GM21360 (cell line): ENCODE measurements at regions not wholly inside any gene's neighbourhood (a gene's known extent, or its start where the extent isn't known, plus 50 kb on each side); places are given as distances from the start of the nearest gene placed in this dataset.
"Not testable (repeated sequence)": the region's sequence is repeated elsewhere in the genome, so short reads cannot be mapped to it uniquely, and the experiment has no call there.

Experiments
- ATAC-seq: cut with Tn5 transposase; IDR thresholded peaks from one replicate; pipeline ENCODE4 v1.9.1; 2021; ENCODE audit warnings: mild to moderate bottlenecking, moderate library complexity; ENCODE audit not compliant: unreplicated experiment

- no peak for ATAC-seq
These were observed 113.5 kb upstream of the IGLL5 start for GRCh38 chr22:22773979-22774604.

GRCh38 chr22:22774762-22775161 is 112.9 kb upstream of the IGLL5 start:
- ATAC-seq = not testable (repeated sequence)

DNA sequence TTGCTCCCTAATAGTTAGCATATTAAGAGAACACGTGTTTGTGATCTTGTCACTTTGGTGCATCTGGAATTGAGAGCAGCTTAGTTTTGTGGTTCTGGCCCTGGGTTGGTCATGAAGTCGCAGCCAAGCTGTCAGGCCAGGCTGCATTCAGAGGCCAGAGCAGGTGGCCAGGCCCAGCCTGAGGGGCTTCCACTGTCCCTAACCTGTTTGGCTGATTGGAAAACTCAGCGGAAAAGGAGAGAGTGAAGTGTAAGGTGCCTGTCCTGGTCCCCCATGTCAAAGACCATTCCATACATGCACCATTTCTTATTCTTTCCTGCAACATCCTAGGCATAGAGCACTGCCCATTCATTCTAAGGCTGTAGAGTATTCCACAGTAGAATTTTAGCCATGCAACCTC is 111.5 kb upstream of the IGLL5 start:
- ATAC-seq = no peak

DNA sequence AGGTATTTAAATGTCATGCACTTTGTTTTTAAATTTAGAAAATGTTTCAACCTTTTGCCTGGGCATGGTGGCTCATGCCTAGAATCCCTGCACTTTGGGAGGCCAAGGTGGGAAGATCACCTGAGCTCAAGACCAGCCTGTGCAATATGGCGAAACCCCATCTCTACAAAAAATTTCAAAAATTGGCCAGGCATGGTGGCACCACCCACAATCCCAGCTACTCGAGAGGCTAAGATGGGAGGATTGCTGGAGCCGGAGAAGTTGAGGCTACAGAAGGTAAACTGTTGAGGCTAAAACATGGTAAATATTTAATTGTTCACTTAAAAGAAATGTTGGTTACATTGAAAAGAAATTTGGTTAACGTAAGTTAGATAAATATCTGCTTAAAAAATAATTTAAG is 108.4 kb upstream of the IGLL5 start:
- no peak for ATAC-seq

- no peak for ATAC-seq
These were observed 104.0 kb upstream of the IGLL5 start for GRCh38 chr22:22783575-22783974.

GRCh38 chr22:22784249-22785039 is 103.2 kb upstream of the IGLL5 start:
- no peak for ATAC-seq

GRCh38 chr22:22785316-22786065 is 102.1 kb upstream of the IGLL5 start:
- ATAC-seq = no peak

DNA sequence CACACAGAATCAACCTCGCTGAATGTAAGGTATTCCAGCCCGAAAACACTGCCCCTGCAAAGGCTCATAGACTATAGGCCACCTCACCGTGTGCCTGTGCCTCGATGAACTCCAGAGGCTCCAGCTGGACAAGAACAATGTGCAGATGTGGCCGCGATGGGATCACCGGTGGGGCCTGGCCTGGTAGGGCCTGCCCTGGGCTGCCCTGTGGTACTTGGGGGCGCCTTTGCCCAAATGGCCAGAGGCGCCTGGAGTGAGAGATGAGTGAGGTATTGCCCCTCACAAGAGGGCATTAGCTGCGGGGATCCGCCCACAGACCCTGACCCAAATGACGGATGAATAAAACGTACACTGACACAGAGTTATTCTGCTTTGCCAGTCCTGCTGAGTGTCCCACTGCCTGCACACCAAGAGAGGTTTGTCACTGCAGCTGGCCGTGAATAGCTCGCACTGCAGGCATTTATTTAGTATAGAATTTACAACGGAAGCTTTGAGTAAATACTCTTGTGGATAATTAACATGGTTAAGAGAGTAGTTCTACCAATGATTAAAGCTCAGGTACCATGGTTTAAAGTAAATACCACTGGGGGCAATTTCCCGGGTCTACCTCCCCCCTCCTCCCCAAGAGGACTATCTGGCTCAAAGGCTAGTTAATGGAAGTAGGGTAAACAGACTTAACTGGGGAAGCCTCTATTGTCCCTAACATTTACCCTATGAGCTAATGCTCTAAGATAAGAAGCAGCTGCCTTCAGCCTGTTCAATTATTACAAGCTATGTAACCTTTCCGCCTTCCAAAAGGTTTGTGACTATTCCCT is 101.1 kb upstream of the IGLL5 start:
- ATAC-seq = no peak

DNA sequence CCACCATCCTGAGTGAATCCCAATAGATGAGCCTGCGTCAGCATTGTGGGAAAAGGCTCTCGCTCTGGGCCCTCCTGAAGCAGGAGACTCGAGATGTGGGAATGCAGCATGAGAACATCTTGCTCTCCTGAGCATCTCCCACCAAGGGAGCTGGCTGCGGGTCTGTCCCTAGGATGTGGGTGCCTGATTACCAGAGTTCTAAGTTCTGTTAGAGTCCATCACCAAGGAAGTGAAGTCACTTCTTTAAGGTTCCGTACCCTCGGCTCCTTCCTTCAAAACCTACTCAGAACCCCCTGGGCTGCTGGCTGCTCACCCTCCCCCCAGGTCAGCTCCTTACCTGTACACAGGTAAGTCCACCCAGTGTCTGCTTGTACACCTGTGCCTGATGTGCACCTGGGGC is 100.5 kb upstream of the IGLL5 start:
- no peak for ATAC-seq

DNA sequence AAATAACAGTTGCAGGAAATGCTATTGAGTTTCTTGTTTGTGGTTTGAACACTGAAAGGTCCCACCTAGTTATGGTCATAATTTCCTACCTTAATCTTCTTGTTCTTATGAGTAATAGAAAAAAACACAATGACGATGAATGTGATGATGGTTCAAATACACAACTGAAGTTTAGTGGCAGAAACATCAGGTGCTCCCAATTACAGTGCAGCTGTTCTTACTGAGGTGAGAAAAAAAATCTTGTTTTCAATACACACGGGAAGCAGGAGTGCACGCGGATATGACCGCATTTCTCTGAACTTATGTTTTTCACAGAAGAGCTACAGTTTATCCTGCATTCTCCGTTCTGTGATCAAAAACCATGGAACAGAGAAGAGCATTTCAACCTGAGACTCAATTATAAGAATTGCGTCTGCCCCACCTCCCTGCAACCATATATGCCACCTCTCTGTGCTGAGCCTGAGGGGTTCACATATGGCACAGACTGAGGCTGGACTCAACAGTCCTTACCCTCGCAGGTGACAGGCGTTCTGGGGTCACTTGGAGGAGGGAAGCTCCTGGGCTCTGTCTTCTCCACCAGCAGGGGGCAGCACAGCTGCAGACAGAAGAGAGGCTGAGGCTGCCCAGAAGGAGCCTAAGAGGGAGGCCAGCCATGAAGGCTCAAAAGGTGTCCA is 99.7 kb upstream of the IGLL5 start:
- no peak for ATAC-seq

GRCh38 chr22:22788460-22789037 is 99.1 kb upstream of the IGLL5 start:
- ATAC-seq = no peak

DNA sequence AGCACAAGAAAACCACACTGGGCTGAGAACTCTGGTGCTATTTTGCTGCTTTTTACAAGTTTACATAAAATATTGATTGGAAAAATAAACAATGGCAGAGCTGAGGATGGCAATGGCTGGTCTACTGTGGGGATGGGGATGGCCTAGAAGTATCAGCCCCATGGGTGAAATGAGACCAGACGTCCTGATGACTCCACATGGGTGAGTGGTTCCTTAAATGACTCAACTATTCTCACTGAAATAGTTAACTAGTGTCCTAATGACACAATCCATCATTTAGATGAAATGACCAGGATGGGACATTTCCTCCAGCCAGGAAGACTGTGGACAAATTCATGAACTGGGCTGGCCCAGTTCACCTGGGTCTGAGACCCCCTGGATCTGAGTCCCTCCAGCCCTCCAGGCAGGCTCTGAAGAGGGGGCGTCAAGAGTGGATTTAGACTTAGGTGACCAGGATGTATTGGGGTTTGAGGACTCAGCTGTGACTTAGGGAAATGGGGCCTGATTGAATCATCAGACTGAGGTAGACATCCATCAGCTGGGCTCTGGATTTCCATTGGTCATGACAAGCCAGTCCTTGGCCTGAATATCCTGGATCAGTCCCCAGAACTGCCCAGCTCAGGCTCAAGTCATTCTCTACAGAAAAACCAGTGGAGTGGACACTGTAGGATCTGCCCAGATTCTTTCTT is 98.2 kb upstream of the IGLL5 start:
- no peak for ATAC-seq

- no peak for ATAC-seq
These were observed 97.4 kb upstream of the IGLL5 start for GRCh38 chr22:22789922-22790845.

GRCh38 chr22:22791438-22792181 is 96.0 kb upstream of the IGLL5 start:
- no peak for ATAC-seq

- not testable (repeated sequence) for ATAC-seq
These were observed 95.3 kb upstream of the IGLL5 start for GRCh38 chr22:22792205-22792786.

DNA sequence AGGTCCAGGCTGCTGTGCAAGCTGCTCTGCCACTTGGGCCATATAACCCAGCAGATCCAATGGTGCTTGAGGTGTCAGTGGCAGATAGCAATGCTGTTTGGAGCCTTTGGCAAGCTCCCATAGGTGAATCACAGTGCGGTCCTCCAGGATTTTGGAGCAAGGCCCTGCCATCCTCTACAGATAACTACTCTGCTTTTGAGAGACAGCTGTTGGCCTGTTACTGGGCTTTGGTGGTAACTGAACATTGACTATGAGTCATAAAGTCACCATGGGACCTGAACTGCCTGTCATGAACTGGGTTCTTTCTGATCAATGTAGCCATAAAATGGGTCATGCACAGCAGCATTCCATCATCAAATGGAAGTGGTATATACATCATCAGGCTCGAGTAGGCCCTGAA is 92.0 kb upstream of the IGLL5 start:
- ATAC-seq = not testable (repeated sequence)

DNA sequence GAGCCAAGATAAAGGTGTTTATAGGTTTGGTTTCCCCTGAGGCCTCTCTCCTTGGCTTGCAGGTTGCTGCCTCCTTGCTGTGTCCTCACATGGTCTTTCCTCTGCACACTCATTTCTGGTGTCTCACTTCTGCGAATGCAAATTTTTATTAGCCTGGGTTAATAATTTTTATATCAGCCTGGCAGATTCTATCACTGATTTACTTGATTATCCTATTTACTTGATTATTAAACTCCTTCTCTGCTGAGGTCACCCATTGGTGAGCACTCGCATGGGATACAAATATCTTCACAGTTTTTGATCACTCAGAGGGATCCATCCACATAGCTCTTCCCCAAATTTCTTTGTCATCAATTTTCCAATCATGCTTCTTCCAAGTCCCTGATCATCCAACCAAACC is 90.9 kb upstream of the IGLL5 start:
- ATAC-seq = no peak
